IMR-90 (cell line): ENCODE measurements at regions not wholly inside any gene's neighbourhood (a gene's known extent, or its start where the extent isn't known, plus 50 kb on each side); places are given as distances from the start of the nearest gene placed in this dataset.

Experiments
- ATAC-seq: fragments of 200-7000 bp; cut with Tn5 transposase; 2 replicates; pipeline ENCODE4 v1.9.1; 2020; ENCODE audit warnings: low read depth, mild to moderate bottlenecking, moderate library complexity
- BruUV-seq: library from RNA; stranded (reverse); fragments of 400-500 nt; replicated peaks from 2 replicates; lab custom pipeline; 2021; lab: Mats Ljungman, UMichigan
- CTCF ChIA-PET: fragments of 300-600 bp; formaldehyde crosslinking; extraction: SDS; loops from one replicate; lab custom pipeline; 2021; ENCODE audit warnings: antibody characterized with exemption; lab: Yijun Ruan, JAX
- POLR2A ChIA-PET: fragments of 300-600 bp; sonication (Branson Sonifier 250); formaldehyde crosslinking; loops from one replicate; lab custom pipeline; 2022; ENCODE audit warnings: antibody characterized with exemption; ENCODE audit not compliant: unreplicated experiment; lab: Charles Lee
- DNase-seq: peaks from one replicate; pipeline ENCODE4 v3.0.0; 2013
- H2AFZ ChIP-seq: replicated peaks from 2 replicates; pipeline ENCODE3; 2013; ENCODE audit warnings: low read length, mild to moderate bottlenecking; ENCODE audit not compliant: poor library complexity
- H2AK5ac ChIP-seq: 2 replicates; pipeline ENCODE4 v1.6.1; 2013; ENCODE audit warnings: low read depth, low read length, inconsistent platforms
- H2AK9ac ChIP-seq: replicated peaks from 2 replicates; pipeline ENCODE3; 2013; ENCODE audit warnings: mild to moderate bottlenecking, low read depth, low read length, moderate library complexity; ENCODE audit not compliant: poor library complexity
- H2BK120ac ChIP-seq: 2 replicates; pipeline ENCODE4 v1.6.1; 2013; ENCODE audit warnings: low read depth, low read length, inconsistent platforms
- H2BK15ac ChIP-seq: 3 replicates; pipeline ENCODE4 v1.6.1; 2013; ENCODE audit warnings: low read depth, low read length, inconsistent platforms
- H2BK20ac ChIP-seq: 2 replicates; pipeline ENCODE4 v1.6.1; 2013; ENCODE audit warnings: low read depth, mild to moderate bottlenecking, inconsistent platforms, low read length, moderate library complexity
- H2BK5ac ChIP-seq: 2 replicates; pipeline ENCODE4 v1.6.1; 2013; ENCODE audit warnings: mild to moderate bottlenecking, low read depth, low read length, inconsistent platforms; ENCODE audit not compliant: poor library complexity, severe bottlenecking
- H3K14ac ChIP-seq: replicated peaks from 2 replicates; pipeline ENCODE4 v1.6.1; 2013; ENCODE audit warnings: low read depth, low read length, inconsistent platforms
- H3K18ac ChIP-seq: 2 replicates; pipeline ENCODE4 v1.6.1; 2013; ENCODE audit warnings: low read depth, low read length, control low read depth
- H3K23ac ChIP-seq: 2 replicates; pipeline ENCODE4 v1.6.1; 2013; ENCODE audit warnings: low read depth, low read length, inconsistent platforms
- H3K27ac ChIP-seq: 2 replicates; pipeline ENCODE4 v1.5.1; 2013; ENCODE audit warnings: mild to moderate bottlenecking, control low read depth, low read length; ENCODE audit not compliant: insufficient read depth
- H3K27me3 ChIP-seq: 2 replicates; pipeline ENCODE4 v1.6.1; 2013; ENCODE audit warnings: low read length; ENCODE audit not compliant: control insufficient read depth, insufficient read depth
- H3K36me3 ChIP-seq: 2 replicates; pipeline ENCODE4 v1.6.1; 2013; ENCODE audit warnings: low read length, mixed read lengths; ENCODE audit not compliant: control insufficient read depth, insufficient read depth
- H3K4ac ChIP-seq: 2 replicates; pipeline ENCODE4 v1.6.1; 2013; ENCODE audit warnings: low read depth, low read length, inconsistent platforms
- H3K4me1 ChIP-seq: 2 replicates; pipeline ENCODE4 v1.6.1; 2013; ENCODE audit warnings: low read length, mixed read lengths; ENCODE audit not compliant: control insufficient read depth, insufficient read depth
- H3K4me2 ChIP-seq: 2 replicates; pipeline ENCODE4 v1.6.1; 2013; ENCODE audit warnings: low read depth, mild to moderate bottlenecking, control low read depth, low read length, moderate library complexity
- H3K4me3 ChIP-seq: 2 replicates; pipeline ENCODE4 v1.5.1; 2013; ENCODE audit warnings: low read depth, mild to moderate bottlenecking, control low read depth, low read length, moderate library complexity; ENCODE audit not compliant: insufficient read depth
- H3K56ac ChIP-seq: 2 replicates; pipeline ENCODE4 v1.6.1; 2013; ENCODE audit warnings: low read length, inconsistent platforms; ENCODE audit not compliant: insufficient read depth; ENCODE audit errors: extremely low read depth
- H3K79me1 ChIP-seq, 2 experiments: 2 replicates each; pipeline ENCODE4 v1.6.1; 2013; ENCODE audit warnings: low read length in 2 of 2, inconsistent platforms in 1 of 2, low read depth in 1 of 2
- H3K9ac ChIP-seq: 2 replicates; pipeline ENCODE4 v1.6.1; 2013; ENCODE audit warnings: low read depth, low read length, control low read depth
- H3K9me1 ChIP-seq: 2 replicates; pipeline ENCODE4 v1.6.1; 2013; ENCODE audit warnings: low read length, inconsistent platforms; ENCODE audit not compliant: insufficient read depth
- H3K9me3 ChIP-seq: 2 replicates; pipeline ENCODE4 v1.6.1; 2013; ENCODE audit warnings: low read length; ENCODE audit not compliant: control insufficient read depth, insufficient read depth
- H4K20me1 ChIP-seq: 2 replicates; pipeline ENCODE4 v1.6.1; 2013; ENCODE audit warnings: low read length, inconsistent platforms; ENCODE audit not compliant: insufficient read depth
- H4K5ac ChIP-seq: 2 replicates; pipeline ENCODE4 v1.6.1; 2013; ENCODE audit warnings: mild to moderate bottlenecking, low read depth, low read length, control low read depth
- H4K8ac ChIP-seq, 2 experiments: 2 replicates each; pipeline ENCODE4 v1.6.1; 2013; ENCODE audit warnings: low read depth in 2 of 2, low read length in 2 of 2, control low read depth in 1 of 2, inconsistent platforms in 1 of 2
- H4K91ac ChIP-seq: 2 replicates; pipeline ENCODE4 v1.6.1; 2013; ENCODE audit warnings: low read depth, low read length, inconsistent platforms; ENCODE audit not compliant: insufficient read depth
- FOS ChIP-seq: fragments of 150-350 bp; IDR thresholded peaks from 2 replicates; pipeline ENCODE4 v1.6.1; 2016; ENCODE audit warnings: low read depth, low read length
- MAFK ChIP-seq: IDR thresholded peaks from 2 replicates; pipeline ENCODE4 v1.6.1; 2012; ENCODE audit warnings: low read depth, low read length, improper control_type of control experiment
- MAZ ChIP-seq: IDR thresholded peaks from 2 replicates; pipeline ENCODE4 v1.6.1; 2012; ENCODE audit warnings: low read depth, mild to moderate bottlenecking, low read length, improper control_type of control experiment, moderate library complexity, borderline replicate concordance
- WGBS, 2 experiments: methylation state at CpG; one replicate each; pipeline versions ENCODE4 v1.1.5 to v1.1.7; 2013; ENCODE audit warnings: missing lambda C conversion rate in 2 of 2; ENCODE audit not compliant: insufficient read length in 1 of 2; ENCODE audit errors: extremely low coverage in 2 of 2; 5-methylcytosine and 5-hydroxymethylcytosine counted together
- dilution Hi-C: fragments of 300-500 bp; cut with HindIII; formaldehyde crosslinking; loops from one replicate; pipeline ENCODE4 v1.14.3; 2018; ENCODE audit warnings: low sequenced_read_pairs; ENCODE audit not compliant: unreplicated experiment
- in situ Hi-C: fragments of 300-500 bp; cut with MboI; formaldehyde crosslinking; loops from 3 replicates; pipeline ENCODE4 v1.14.3; 2019; ENCODE audit warnings: low sequenced_read_pairs, inconsistent platforms, mixed read lengths
- intact Hi-C: fragments of 100-400 bp; cut with micrococcal nuclease; formaldehyde crosslinking; loops from 2 replicates; pipeline ENCODE4 v1.10.0; 2022
- TF ChIP-seq, protein P1 (sequence below): conservative IDR thresholded peaks from 2 replicates; pipeline ENCODE4 v1.5.1; 2012; ENCODE audit warnings: mild to moderate bottlenecking, low read depth, low read length, improper control_type of control experiment

DNA sequence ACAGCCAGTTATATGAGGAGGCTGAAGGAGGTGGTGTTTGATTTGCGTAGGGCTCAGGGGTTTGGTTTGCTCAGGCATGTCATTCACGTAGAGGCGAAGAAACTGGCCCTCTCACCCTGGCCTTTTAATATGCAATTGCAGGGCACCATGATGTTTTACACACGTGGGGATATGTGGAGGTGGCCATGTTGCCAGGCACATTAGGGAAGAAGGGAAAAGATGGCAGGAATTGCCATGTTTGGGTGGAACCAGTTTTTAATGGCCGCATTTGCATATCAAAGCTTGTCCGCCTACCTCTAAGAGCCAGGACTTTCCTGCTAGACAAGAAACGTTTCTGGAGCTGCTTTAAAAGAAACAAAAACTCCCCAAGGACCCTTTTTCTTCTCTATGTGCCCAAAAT, 1483.7 kb upstream of the GOT2 start:
- H4K5ac ChIP-seq, result no peak overlapping the region
- H3K18ac ChIP-seq, result no peak overlapping the region
- H2AK9ac ChIP-seq, result no peak overlapping the region
- no peaks in the 10 kb centered on the region for H3K27me3 ChIP-seq
- ChIA-PET CTCF (no interaction called here), POLR2A (no interaction called here)
- no peaks in the 10 kb centered on the region for H3K9me1 ChIP-seq
- no peak overlapping the region for H3K4ac ChIP-seq
- H3K36me3 ChIP-seq, result no peaks in the 10 kb centered on the region
- no peak overlapping the region for H2AK5ac ChIP-seq
- no peak overlapping the region for H4K8ac ChIP-seq
- no peak overlapping the region for H2BK120ac ChIP-seq
- H3K9me3 ChIP-seq, result peaks cover 3% of the 10 kb centered on the region
- dilution Hi-C loops, result no loop called here
- 50% methylated on average over 2 of the region's 7 CpGs; no CpG with 5 or more reads in 1 of the 2 experiments for WGBS, 2 experiments
- H3K4me3 ChIP-seq, result no peak overlapping the region
- DNase-seq (no peak), ATAC-seq (no peak)
- H3K23ac ChIP-seq, result no peak overlapping the region
- H2AFZ ChIP-seq, result no peak overlapping the region
- H3K56ac ChIP-seq, result no peak overlapping the region
- no peak overlapping the region for H3K4me2 ChIP-seq
- no peak overlapping the region for H3K9ac ChIP-seq
- TF ChIP-seq FOS (no peak), MAZ (no peak), MAFK (no peak)
- TF ChIP-seq, protein P1, sequence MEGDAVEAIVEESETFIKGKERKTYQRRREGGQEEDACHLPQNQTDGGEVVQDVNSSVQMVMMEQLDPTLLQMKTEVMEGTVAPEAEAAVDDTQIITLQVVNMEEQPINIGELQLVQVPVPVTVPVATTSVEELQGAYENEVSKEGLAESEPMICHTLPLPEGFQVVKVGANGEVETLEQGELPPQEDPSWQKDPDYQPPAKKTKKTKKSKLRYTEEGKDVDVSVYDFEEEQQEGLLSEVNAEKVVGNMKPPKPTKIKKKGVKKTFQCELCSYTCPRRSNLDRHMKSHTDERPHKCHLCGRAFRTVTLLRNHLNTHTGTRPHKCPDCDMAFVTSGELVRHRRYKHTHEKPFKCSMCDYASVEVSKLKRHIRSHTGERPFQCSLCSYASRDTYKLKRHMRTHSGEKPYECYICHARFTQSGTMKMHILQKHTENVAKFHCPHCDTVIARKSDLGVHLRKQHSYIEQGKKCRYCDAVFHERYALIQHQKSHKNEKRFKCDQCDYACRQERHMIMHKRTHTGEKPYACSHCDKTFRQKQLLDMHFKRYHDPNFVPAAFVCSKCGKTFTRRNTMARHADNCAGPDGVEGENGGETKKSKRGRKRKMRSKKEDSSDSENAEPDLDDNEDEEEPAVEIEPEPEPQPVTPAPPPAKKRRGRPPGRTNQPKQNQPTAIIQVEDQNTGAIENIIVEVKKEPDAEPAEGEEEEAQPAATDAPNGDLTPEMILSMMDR, result no peak
- no peak overlapping the region for H4K91ac ChIP-seq
- no TSS peak for BruUV-seq
- no peak overlapping the region for H3K14ac ChIP-seq
- H3K27ac ChIP-seq, result no peak overlapping the region
- H3K4me1 ChIP-seq, result no peaks in the 10 kb centered on the region
- no peaks in the 10 kb centered on the region for H3K79me1 ChIP-seq
- H4K20me1 ChIP-seq, result no peaks in the 10 kb centered on the region
- intact Hi-C loops, result no loop called here
- H2BK5ac ChIP-seq, result no peak overlapping the region
- no peak overlapping the region for H2BK15ac ChIP-seq
- no peak overlapping the region for H2BK20ac ChIP-seq
- in situ Hi-C loops, result no loop called here
